OCI-LY3 (cell line): ENCODE measurements at regions not wholly inside any gene's neighbourhood (a gene's known extent, or its start where the extent isn't known, plus 50 kb on each side); places are given as distances from the start of the nearest gene placed in this dataset.

Experiments
- EZH2phosphoT487 ChIP-seq: fragments of 200-600 bp; shearing (Covaris generic); IDR thresholded peaks from 2 replicates; pipeline ENCODE4 v1.6.1; 2018; ENCODE audit warnings: antibody characterized with exemption, mixed run types, low read depth
- TF ChIP-seq, protein P1 (sequence below): fragments of 200-600, 300-600 bp; sonication (generic); IDR thresholded peaks from 2 replicates; pipeline ENCODE4 v1.5.1; 2014; ENCODE audit warnings: antibody characterized with exemption, low read length, low read depth

GRCh38 chr11:28571371-28571770 is 463.2 kb downstream of the METTL15 start:
- TF ChIP-seq, protein P1, sequence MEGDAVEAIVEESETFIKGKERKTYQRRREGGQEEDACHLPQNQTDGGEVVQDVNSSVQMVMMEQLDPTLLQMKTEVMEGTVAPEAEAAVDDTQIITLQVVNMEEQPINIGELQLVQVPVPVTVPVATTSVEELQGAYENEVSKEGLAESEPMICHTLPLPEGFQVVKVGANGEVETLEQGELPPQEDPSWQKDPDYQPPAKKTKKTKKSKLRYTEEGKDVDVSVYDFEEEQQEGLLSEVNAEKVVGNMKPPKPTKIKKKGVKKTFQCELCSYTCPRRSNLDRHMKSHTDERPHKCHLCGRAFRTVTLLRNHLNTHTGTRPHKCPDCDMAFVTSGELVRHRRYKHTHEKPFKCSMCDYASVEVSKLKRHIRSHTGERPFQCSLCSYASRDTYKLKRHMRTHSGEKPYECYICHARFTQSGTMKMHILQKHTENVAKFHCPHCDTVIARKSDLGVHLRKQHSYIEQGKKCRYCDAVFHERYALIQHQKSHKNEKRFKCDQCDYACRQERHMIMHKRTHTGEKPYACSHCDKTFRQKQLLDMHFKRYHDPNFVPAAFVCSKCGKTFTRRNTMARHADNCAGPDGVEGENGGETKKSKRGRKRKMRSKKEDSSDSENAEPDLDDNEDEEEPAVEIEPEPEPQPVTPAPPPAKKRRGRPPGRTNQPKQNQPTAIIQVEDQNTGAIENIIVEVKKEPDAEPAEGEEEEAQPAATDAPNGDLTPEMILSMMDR: no peak
- no peak for TF ChIP-seq EZH2phosphoT487
